LNCAP (cell line): ENCODE measurements at regions not wholly inside any gene's neighbourhood (a gene's known extent, or its start where the extent isn't known, plus 50 kb on each side); places are given as distances from the start of the nearest gene placed in this dataset.

Source experiments
- CTCF ChIP-seq: fragments of 450-650 bp; IDR thresholded peaks from 2 replicates; pipeline ENCODE4 v1.5.1; 2017; ENCODE audit warnings: mild to moderate bottlenecking

- no peak for TF ChIP-seq CTCF
Observed at GRCh38 chr4:1474126-1475090, 68.2 kb upstream of the NKX1-1 start.

- no peak for TF ChIP-seq CTCF
Observed at GRCh38 chr4:1473718-1474117, 67.5 kb upstream of the NKX1-1 start.

- no peak for TF ChIP-seq CTCF
Observed at GRCh38 chr4:1472911-1473518, 66.8 kb upstream of the NKX1-1 start.

- TF ChIP-seq CTCF, result no peak
Observed at GRCh38 chr4:1472148-1472797, 66.0 kb upstream of the NKX1-1 start.

GRCh38 chr4:1471443-1472147 lies 65.4 kb upstream of the NKX1-1 start:
- no peak for TF ChIP-seq CTCF

- no peak for TF ChIP-seq CTCF
Observed at GRCh38 chr4:1470816-1471442, 64.7 kb upstream of the NKX1-1 start.

- TF ChIP-seq CTCF, result no peak
Observed at GRCh38 chr4:1470393-1470670, 64.1 kb upstream of the NKX1-1 start.
